ENCODE measurements at regions not wholly inside any gene's neighbourhood (a gene's known extent, or its start where the extent isn't known, plus 50 kb on each side); places are given as distances from the start of the nearest gene placed in this dataset.
A peak's percentile ranks its signal among the peaks of the same experiment; 100 is the strongest.
"Not testable (repeated sequence)": the region's sequence is repeated elsewhere in the genome, so short reads cannot be mapped to it uniquely, and the experiment has no call there.

DNA sequence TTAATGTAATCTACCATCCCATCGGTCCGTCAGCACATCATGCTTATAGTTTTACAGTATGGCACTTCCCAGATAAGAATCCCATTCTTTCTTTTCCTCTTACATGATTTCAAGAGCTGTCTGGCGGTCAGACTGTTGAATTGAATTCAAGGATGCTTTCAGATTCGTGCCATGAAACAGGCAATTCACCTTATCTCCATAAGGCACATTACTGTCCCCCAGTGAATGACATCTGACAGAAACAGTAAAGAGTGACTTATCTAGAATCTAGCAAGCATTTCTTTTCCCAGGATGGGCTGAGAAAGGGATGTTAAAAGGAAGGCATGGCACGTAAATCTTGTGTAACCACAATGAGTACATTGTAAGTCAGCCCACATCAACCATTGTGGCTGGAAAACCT, 61.1 kb upstream of the SEM1 start:
- no peak for DNase-seq

DNA sequence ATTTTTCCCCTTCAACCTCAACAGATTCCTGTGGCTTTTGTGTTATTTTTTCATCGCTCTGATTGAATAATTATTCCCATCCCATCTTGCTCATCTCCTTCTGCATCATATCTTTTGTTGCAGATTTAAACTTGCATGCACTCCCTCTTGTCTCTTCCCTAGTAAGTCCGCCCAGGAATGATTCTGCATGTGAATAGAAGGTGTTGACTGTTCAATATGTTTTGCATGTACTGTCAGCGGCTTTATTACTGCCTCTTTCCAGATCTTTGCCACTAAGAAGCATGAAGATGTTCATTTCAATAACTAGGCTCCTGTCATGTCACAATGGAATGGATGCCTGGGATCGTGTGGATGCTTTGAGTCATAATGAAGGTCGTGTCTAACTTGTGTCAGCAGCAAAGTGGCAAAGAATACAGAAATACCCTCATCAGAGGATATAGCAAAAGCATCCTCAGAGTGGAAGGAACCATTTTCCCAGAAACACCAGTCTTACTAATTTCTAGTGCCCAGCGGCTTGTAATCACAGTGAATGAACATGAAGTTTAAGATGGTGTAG, 62.6 kb upstream of the SEM1 start:
- DNase-seq = no peak

- DNase-seq = no peak
Observed at GRCh38 chr7:96773483-96773882, 63.8 kb upstream of the SEM1 start.

GRCh38 chr7:96774358-96774757, 64.7 kb upstream of the SEM1 start:
- DNase-seq = no peak

DNA sequence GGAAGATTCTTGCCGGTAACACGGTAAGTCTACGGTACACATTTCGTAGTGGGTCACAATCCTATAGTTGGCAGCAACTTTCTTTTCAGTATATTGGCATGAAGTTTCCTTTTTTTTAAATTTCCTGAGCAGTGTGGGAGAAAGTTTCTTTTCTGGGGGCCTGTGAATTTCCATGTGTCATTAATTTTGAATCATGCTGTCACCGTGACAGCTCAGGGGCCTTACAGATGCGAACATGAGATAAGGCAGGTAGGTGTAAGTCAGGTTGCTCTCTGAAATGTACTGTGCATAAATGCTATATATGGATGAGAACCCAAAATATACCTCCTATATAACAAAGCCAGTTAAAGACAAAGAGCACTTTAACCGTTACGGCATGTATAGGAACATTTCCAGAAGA, 65.4 kb upstream of the SEM1 start:
- no peak for DNase-seq

DNA sequence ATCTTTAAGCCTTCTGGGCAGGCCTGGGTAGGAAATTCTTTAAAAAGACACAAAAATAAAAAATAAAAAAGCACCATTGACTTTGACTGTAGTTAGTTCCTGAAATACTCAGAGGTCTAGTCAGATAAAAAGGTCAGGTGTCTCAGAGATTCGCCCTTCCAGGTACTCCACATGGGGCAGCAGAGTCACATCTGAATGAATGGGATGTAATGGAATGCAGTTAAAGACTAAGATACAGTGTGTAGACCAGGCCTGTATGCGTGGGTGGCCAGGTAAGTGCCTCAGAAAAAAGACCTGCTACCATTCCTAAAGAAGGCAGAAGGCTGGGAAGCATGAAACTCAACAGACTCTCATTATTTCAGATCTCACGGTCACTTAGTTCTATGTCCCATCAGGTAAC, 68.6 kb upstream of the SEM1 start:
- DNase-seq = no peak

DNA sequence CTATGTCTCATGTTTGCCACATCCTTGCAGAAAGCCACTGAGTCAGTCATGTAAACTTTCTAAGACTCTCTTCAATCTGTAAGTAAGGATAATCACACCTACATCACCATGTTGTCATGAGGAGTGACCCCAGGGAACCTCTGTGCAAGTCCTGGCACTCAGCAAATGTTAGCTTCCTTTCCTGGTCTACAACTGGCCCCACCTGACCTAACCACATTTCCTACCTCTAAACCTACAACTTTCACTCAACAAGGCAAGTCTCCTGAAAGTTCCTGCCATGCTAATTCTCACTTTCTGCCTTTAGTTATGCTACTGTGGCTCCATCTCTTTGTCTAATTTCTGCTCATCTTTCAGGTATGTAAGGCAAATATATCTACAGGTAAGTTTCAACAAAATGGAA, 72.3 kb upstream of the SEM1 start:
- no peak for DNase-seq

DNA sequence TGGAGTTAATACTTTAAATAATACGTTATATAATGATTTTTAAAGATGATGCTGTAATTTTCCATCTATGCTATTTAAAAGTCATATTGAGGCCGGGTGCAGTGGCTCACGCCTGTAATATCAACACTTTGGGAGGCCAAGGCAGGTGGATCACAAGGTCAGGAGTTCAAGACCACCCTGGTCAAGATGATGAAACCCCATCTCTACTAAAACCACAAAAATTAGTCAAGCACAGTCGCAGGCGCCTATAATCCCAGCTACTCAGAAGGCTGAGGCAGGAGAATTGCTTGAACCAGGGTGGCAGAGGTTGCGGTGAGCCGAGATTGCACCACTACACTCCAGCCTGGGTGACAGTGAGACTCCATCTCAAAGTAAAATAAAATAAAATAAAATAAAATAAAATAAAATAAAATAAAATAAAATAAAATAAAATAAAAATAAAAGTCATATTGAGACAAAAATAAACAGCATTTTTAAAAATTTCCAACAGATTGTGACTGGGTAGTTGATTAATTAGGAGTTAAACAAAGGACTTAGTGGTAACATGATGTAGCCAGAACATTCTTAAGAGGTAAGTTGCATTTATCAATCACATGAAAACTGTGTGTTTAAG, 73.1 kb upstream of the SEM1 start:
- not testable (repeated sequence) for DNase-seq

- no peak for DNase-seq
Observed at GRCh38 chr7:96784597-96784996, 75.0 kb upstream of the SEM1 start.

GRCh38 chr7:96786261-96786997, 76.8 kb upstream of the SEM1 start:
- DNase-seq = no peak

DNA sequence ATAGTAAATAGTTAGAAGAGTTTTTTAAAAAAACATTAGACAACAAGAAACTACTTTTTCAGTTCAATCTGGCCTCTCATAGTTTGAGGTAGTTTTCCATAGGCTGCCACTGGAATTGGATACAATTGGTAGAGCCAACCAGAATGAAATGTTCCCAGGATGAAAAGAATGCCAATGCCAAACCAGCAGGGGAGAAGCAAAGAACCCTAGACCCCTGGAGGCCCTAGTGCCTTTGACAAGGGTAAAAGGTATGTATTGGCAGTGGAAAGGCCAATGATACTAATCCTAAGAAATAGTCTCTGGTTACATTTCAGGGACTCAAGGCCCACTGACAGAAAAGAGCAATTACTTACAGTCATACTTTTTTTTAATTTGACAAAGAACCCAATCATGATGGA, 77.4 kb upstream of the SEM1 start:
- DNase-seq = no peak

GRCh38 chr7:96789914-96790313, 80.3 kb upstream of the SEM1 start:
- DNase-seq = no peak

DNA sequence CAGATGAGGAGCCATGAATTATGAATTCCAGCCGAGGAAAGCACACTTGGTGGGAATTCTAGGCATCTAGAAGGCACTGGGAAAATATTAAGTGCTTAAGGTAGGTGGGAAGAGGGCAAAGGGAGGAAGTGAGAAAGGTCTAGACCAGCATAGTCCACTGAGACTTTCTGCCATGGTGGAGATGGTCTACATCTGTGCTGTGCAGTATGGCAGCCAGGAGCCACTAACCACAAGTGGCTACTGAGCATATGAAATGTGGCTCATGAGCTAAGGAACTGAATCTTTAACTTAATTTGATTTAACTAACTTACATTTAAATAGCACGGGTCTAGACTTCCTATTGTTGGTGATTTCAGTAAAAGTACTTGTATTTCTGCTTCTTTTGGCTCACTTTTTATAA, 82.5 kb upstream of the SEM1 start:
- DNase-seq = no peak

DNA sequence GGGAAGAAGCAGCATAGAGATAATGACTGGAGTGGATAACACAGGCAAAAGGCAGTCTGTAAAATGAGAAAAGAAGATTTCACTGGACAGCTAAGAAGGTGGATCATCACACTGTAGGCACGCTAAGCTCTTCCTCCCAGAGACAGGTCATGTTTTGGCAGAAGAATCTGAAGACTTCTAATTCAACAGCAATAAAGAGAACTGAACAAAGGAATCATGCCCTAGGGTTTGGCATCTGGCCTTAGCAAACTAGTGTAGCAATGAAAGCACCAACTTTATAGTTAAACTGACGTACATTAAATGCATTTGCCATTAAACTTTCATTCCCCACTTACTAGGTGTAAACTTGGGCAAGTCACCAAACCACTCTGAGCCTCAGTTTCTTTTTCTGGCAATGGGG, 84.4 kb upstream of the SEM1 start:
- no peak for DNase-seq

DNA sequence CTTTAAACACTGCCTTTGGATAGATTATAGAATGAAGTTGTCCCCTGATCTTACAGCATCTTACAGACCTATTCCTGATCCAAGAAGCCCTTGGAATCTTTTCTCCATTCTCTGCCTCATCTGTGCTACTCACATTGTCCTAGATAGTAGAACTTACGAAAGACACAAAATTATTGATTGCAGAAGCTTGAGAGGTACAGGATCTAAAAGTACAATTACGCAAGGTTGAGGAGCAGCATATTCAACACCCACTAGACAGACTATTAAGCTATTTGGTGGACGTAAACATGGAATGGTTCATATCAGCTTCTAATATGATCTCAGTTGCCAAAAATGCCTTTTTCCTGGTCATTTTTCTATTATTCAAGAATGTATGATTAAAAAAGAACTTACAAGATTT, 90.5 kb upstream of the SEM1 start:
- DNase-seq = no peak

DNA sequence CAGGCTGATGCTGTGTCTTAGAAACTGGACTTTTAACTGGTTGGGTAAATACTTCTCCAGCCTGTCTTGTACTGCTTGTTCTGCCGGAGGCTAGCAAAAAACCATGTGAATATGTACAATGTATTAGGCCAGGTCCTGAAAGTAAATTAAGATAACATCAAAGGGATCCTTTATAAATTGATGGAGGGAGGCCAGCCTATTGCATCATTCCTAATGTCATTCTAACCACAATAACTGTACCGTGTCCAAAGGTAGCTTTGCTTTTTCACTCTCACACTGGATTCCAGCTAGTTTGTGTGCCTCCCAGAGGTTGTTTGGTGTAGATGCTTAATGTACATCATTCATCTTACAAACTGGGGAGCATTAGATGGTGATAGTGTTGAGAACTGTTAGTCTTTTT, 91.2 kb upstream of the SEM1 start:
- no peak for DNase-seq

DNA sequence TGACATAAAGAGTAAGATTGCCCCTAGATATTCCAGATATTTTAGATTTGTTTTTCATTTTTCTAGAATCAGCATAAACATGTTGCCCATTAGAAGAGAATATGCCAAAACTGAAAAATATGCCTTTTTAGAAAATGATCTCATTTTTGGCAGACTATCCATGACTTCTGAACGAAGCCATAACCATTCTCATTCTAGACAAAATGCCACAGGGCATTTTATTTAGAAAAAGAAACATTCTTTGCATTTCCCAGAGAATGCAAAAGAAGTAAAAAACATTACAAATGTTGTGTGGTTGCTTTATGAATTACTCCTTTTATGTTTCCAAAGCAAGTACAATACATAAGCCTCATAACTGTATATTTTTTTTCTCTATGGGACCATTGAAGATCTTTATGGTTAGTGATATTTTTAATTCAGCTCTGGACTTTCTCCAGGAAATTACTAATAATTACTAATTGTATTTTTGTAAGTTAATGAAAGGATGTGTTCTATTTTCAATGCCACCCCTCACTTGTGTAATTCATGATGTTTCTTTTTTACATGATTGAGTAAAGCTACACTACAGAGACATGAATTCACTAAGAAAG, 109.6 kb upstream of the SEM1 start:
- no peak for DNase-seq

- DNase-seq = not testable (repeated sequence)
Observed at GRCh38 chr7:96821131-96821530, 111.5 kb upstream of the SEM1 start.

- no peak for DNase-seq
Observed at GRCh38 chr7:96822824-96823223, 113.2 kb upstream of the SEM1 start.

DNA sequence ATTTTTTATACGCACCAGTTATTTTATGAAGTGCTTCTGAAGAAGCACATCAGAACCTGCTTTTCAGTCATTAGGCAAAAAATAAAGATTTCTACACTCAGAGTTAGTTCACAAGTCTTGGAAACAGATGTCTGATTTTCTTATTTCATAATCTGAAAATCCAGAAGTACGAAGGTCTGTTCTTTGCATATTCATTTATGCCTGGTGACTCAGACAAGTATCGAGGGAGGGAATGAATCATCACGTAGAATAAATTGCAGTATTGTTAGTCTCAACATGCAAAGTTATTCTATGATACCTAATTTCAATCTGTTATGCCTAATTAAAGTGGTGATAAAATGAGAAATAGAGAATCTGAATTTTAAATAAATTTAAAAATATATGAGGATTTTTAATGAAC, 113.6 kb upstream of the SEM1 start:
- DNase-seq = peak; percentile 32

- DNase-seq = no peak
Observed at GRCh38 chr7:96824686-96825085, 115.0 kb upstream of the SEM1 start.

DNA sequence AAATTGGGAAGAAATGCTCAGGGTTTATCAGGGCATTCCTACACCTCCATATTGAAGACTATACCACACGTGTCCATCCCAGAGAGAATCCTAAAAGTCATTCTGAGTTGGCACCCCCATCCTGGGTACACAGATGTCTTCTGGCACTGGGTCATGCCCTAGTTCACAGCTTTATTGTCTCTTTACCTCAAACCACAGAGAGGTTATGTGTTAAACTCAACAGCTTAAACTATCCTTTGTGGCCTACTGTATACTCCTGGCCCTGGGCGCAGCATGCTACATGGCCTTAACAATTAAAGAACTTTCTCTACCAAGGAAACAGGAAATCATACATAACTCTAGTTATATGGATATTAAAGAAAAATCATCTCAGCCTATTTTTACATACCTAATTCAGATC, 115.6 kb upstream of the SEM1 start:
- DNase-seq = no peak

DNA sequence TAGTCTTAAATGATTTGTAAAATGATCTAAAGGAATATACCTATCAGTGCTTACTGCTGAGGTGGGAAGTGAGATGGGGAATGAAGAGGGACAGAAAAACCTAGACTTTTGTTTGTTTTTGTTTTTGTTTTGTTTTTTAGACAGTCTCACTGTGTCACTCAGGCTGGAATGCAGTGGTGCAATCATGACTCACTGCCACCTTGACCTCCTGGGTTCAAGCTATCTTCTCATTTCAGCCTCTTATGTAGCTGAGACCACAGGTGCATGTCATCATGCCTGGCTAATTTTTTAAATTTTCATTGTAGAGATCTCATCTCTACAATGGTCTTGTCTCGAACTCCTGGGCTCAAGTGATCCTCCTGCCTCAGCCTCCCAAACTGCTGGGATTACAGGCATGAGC, 116.4 kb upstream of the SEM1 start:
- DNase-seq = no peak

DNA sequence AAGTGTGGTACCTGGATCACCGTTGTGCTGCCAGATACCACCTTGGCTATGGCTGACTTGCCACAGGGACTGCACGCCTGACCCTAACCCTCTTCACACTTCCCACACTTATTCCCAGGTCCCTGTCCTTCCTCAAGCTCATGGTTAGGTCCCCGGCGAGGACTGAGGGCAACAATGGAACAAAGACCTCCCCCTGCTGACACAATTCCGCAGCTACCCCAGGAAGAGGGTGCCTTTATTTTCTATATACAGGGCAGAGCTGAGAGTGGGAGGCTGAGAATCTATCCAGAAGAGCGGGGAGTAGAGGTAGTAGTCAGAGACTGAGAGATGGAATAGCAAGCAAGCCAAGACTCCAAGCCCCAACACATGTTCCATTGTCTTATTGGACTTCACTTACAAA, 118.1 kb upstream of the SEM1 start:
- no peak for DNase-seq
